ENCODE measurements at regions not wholly inside any gene's neighbourhood (a gene's known extent, or its start where the extent isn't known, plus 50 kb on each side); places are given as distances from the start of the nearest gene placed in this dataset.

GRCh38 chr3:71846185-71846584 is 61.2 kb upstream of the PROK2 start:
- DNase-seq, result no peak

- DNase-seq, result no peak
Measured at GRCh38 chr3:71843071-71843470, 58.1 kb upstream of the PROK2 start.

- no peak for DNase-seq
Measured at GRCh38 chr3:71838406-71838805, 53.5 kb upstream of the PROK2 start.
